ENCODE measurements at regions not wholly inside any gene's neighbourhood (a gene's known extent, or its start where the extent isn't known, plus 50 kb on each side); places are given as distances from the start of the nearest gene placed in this dataset.

- no TSS peak for BruUV-seq (replicated peaks)
- Histone ChIP-seq H4K20me1 (ENCODE audit: insufficient read depth) (no peaks in the 10 kb centered on the region), H3K27ac (ENCODE audit: low read depth, low read length) (no peak overlapping the region), H3K9me3 (ENCODE audit: control insufficient read depth in 1 of 2, insufficient read depth in 1 of 2, low read depth in 1 of 2, low read length in 2 of 2) (no peaks in the 10 kb centered on the region), H3K9me2 (ENCODE audit: insufficient read depth) (no peaks in the 10 kb centered on the region), H3K36me3 (ENCODE audit: control insufficient read depth in 1 of 2, insufficient read depth in 2 of 2, low read length in 2 of 2) (no peaks in the 10 kb centered on the region), H3K4me1 (ENCODE audit: control insufficient read depth in 1 of 2, insufficient read depth in 2 of 2, low read length in 2 of 2) (no peaks in the 10 kb centered on the region), H3K9ac (ENCODE audit: low read length) (no peak overlapping the region), H3K79me2 (ENCODE audit: insufficient read depth, low read length) (no peaks in the 10 kb centered on the region), H3K4me3 (replicated peaks in 1 of 2; ENCODE audit: low read depth in 1 of 2, low read length in 2 of 2) (no peak overlapping the region), H2AFZ (ENCODE audit: low read depth, low read length, poor library complexity, severe bottlenecking) (no peak overlapping the region), H3K27me3 (ENCODE audit: insufficient read depth, low read length) (no peaks in the 10 kb centered on the region), H3K4me2 (ENCODE audit: low read length) (no peak overlapping the region)
- CTCF ChIA-PET, result no interaction called here
- intact Hi-C loops (cut with micrococcal nuclease), result no loop called here
- POLR2A ChIA-PET, result no interaction called here
- no peak for TF ChIP-seq SP1 (IDR thresholded peaks at IDR 0.05; ENCODE audit: low read depth)
- no peak for TF ChIP-seq YY1 (IDR thresholded peaks at IDR 0.05; ENCODE audit: extremely low read depth, insufficient replicate concordance, low read depth, low read length)
- no peak for TF ChIP-seq POLR2A (IDR thresholded peaks at IDR 0.05; ENCODE audit: borderline replicate concordance, extremely low read depth, insufficient read depth, insufficient read length)
- TF ChIP-seq JUND (IDR thresholded peaks at IDR 0.05), result no peak
- ATAC-seq (no peak), DNase-seq (ENCODE audit: low read depth, low spot score) (no peak)
- RAD21 ChIA-PET (ENCODE audit: low non-redundant PET in 1 of 2, low total read pairs in 2 of 2, uncharacterized antibody in 2 of 2, unreplicated experiment in 2 of 2), result no interaction called here
Observed at GRCh38 chr2:149725234-149725633, 137.7 kb upstream of the MMADHC start.

- no peak overlapping the region for H3K9ac ChIP-seq (ENCODE audit: low read length)
Observed at GRCh38 chr2:149724091-149724490, 136.5 kb upstream of the MMADHC start.

More at GRCh38 chr2:149724091-149724490, 136.5 kb upstream of the MMADHC start:
- Histone ChIP-seq H2AFZ (ENCODE audit: low read depth, low read length, poor library complexity, severe bottlenecking) (no peak overlapping the region), H3K9me2 (ENCODE audit: insufficient read depth) (no peaks in the 10 kb centered on the region), H3K4me1 (ENCODE audit: control insufficient read depth in 1 of 2, insufficient read depth in 2 of 2, low read length in 2 of 2) (no peaks in the 10 kb centered on the region), H3K27me3 (ENCODE audit: insufficient read depth, low read length) (no peaks in the 10 kb centered on the region), H3K4me2 (ENCODE audit: low read length) (no peak overlapping the region), H3K79me2 (ENCODE audit: insufficient read depth, low read length) (no peaks in the 10 kb centered on the region), H3K4me3 (replicated peaks in 1 of 2; ENCODE audit: low read depth in 1 of 2, low read length in 2 of 2) (no peak overlapping the region), H4K20me1 (ENCODE audit: insufficient read depth) (no peaks in the 10 kb centered on the region), H3K27ac (ENCODE audit: low read depth, low read length) (no peak overlapping the region), H3K36me3 (ENCODE audit: control insufficient read depth in 1 of 2, insufficient read depth in 2 of 2, low read length in 2 of 2) (no peaks in the 10 kb centered on the region), H3K9me3 (ENCODE audit: control insufficient read depth in 1 of 2, insufficient read depth in 1 of 2, low read depth in 1 of 2, low read length in 2 of 2) (no peaks in the 10 kb centered on the region)
- TF ChIP-seq CBX3 (IDR thresholded peaks at IDR 0.05; ENCODE audit: low read depth) (no peak), POLR2AphosphoS5 (IDR thresholded peaks at IDR 0.05; ENCODE audit: low read depth, low read length) (no peak), ZFX (IDR thresholded peaks at IDR 0.05) (no peak), POLR2A (IDR thresholded peaks at IDR 0.05; ENCODE audit: borderline replicate concordance, extremely low read depth, insufficient read depth, insufficient read length) (no peak), ATF3 (IDR thresholded peaks at IDR 0.05) (no peak), FOSL1 (IDR thresholded peaks at IDR 0.05; ENCODE audit: low read depth) (no peak), MAX (IDR thresholded peaks at IDR 0.05) (no peak), SP1 (IDR thresholded peaks at IDR 0.05; ENCODE audit: low read depth) (no peak)
- ChIA-PET CTCF (no interaction called here), POLR2A (no interaction called here), RAD21 (ENCODE audit: low non-redundant PET in 1 of 2, low total read pairs in 2 of 2, uncharacterized antibody in 2 of 2, unreplicated experiment in 2 of 2) (no interaction called here)
- no TSS peak for BruUV-seq (replicated peaks)
- intact Hi-C loops (cut with micrococcal nuclease), result no loop called here
- no peak for DNase-seq (ENCODE audit: low read depth, low spot score)
- no peak for ATAC-seq
